ENCODE measurements at regions not wholly inside any gene's neighbourhood (a gene's known extent, or its start where the extent isn't known, plus 50 kb on each side); places are given as distances from the start of the nearest gene placed in this dataset.
"Not testable (repeated sequence)": the region's sequence is repeated elsewhere in the genome, so short reads cannot be mapped to it uniquely, and the experiment has no call there.

GRCh38 chr6:12348530-12349511 is 58.7 kb downstream of the EDN1 start:
- ChIA-PET CTCF (no interaction called here), POLR2A (no interaction called here)

- ChIA-PET CTCF (no interaction called here), POLR2A (no interaction called here)
Measured at GRCh38 chr6:12350644-12351170, 60.5 kb downstream of the EDN1 start.

DNA sequence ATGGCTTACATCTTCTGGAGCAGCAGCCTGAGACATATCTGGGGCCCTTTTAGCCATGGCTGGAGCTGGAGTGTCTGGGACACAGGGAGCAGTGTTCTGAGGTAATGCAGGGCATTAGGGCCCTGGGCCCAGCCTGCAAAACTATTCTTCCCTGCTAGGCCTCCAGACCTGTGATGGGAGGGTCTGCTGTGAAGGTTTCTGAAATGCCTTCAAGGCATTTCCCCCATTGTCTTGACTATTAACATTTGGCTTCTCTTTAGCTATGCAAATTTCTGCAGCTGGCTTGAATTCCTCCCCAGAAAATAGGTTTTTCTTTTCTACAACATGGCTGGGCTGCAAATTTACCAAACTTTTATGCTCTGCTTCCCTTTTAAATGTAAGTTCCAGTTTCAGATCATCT is 61.5 kb downstream of the EDN1 start:
- POLR2A ChIA-PET = no interaction called here

DNA sequence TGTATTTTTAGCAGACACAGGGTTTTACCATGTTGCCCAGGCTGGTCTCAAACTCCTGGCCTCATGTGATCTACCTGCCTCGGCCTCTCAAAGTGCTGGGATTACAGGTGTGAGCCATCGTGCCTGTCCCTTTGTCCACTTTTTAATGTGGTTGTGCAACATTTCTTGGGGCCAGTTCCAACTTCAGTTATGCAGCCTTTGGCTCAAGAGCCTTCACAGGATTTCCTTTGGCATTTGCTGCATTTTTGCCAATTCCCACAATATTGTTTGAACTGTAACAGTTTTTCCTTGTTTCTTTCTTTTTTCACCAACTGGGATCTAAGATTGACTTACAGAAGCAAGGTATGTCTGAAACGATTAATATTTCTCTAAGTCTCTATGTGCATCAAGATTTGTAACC is 63.6 kb downstream of the EDN1 start:
- CTCF ChIA-PET = no interaction called here

More for the DNA sequence above, 61.5 kb downstream of the EDN1 start:
- CTCF ChIA-PET = no interaction called here

GRCh38 chr6:12354499-12354898 is 64.3 kb downstream of the EDN1 start:
- CTCF ChIA-PET = no interaction called here

More for the DNA sequence above, 63.6 kb downstream of the EDN1 start:
- POLR2A ChIA-PET = no interaction called here

DNA sequence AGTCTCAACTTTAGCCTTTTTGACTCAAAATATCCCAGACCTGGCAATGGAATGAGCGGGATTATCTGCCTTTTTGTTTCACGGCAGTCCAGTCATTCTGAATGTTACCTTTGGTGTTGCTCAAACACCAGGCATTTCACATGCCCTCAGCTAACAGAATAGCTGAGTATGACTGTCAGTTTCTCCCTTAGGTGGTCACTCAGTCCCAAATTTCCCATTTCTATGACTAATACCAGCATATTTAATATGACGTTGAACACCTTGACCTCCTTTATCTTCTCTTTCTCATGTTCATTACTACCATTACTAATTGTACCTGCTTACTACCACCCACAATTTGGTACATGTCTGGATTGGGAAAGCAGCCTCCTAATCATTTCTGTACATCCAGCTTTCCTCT is 65.2 kb downstream of the EDN1 start:
- ChIA-PET POLR2A (no interaction called here), CTCF (no interaction called here)

More at GRCh38 chr6:12354499-12354898, 64.3 kb downstream of the EDN1 start:
- POLR2A ChIA-PET = no interaction called here

DNA sequence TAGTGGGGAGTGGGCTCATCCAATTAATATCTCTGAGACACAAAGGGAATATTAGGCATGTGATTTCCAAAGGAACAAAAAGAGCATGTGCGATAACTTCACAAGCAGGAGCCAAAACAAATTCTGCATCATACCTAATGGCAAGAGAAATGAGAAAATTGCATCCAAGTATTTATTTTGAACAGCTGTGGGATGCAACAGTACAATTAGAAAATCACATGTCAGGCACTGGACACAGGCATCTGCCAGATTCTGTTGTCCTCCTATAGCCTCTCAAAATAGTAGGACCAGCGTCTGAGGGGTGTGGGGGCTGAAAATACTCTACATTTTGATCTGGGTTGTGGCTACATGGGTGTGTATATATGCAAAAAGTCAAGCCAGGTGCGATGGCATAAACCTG is 66.3 kb downstream of the EDN1 start:
- CTCF ChIA-PET = no interaction called here
- POLR2A ChIA-PET = no interaction called here

DNA sequence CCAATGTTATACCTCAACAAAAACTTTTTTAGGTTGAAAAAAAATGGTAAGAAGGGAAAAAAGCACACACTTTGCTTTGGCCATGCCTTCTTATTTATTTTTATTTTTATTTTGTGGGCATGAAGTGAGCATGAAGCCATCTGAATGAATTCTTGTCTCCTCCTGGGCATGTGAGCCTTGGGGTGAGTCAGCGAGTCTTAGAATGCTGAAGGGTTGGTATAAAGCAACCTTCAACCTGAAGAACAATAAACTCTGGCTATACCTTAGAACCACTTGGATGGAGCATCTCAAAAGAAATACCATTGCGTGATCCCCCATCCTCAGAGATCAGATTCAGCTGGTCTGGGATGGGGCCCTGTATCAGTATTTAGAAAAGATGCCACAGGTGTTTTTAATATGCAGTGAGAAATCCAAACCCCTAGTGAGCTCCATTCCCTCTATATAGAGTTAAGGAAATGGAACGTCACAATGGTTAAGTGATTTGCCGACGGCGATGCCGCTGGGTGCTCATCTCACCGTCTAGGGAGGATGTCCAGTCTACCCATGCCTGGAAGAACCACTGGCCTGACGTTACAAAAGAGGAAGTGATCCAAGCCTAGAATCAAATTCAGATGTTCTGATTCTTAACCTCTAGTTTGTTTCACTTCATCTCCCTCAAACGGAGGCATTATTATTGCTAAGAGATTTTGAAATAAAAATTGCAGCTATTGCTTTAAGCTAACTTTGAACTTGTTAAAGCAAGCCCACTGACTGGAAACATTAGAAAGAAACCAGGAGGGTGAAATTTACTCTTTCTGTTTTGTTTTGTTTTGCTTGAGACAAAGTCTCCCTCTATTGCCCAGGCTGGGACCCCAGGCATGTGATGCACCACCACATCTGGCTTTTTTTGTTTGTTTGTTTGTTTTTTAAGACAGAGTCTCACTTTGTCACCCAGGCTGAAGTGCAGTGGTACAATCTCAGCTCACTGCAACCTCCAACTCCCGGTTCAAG is 67.1 kb downstream of the EDN1 start:
- ChIA-PET CTCF (no interaction called here), POLR2A (no interaction called here)

DNA sequence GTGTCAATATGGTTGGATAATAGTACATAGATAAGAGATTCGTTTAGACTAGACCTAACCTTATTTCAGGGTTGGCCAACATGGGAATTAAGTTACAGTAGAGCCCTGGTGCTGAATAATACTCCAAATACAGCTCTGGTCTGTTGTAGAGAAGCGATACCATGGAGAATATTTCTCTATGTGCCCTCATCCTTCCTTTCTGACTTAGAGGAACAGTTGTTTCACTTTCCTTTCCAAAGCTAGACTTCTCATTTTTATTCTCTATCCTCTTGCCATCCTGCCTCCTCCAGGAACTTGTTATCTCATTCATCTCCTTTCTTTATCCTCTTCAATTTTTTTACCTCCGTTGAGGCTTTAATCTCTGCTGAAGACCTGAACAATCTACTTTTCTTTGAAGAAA is 68.9 kb downstream of the EDN1 start:
- POLR2A ChIA-PET = no interaction called here
- CTCF ChIA-PET = no interaction called here

- CTCF ChIA-PET = no interaction called here
- POLR2A ChIA-PET = no interaction called here
Measured at GRCh38 chr6:12361042-12361765, 71.0 kb downstream of the EDN1 start.

- CTCF ChIA-PET, POLR2A ChIA-PET: not testable (repeated sequence)
Measured at GRCh38 chr6:12363277-12363650, 73.1 kb downstream of the EDN1 start.

DNA sequence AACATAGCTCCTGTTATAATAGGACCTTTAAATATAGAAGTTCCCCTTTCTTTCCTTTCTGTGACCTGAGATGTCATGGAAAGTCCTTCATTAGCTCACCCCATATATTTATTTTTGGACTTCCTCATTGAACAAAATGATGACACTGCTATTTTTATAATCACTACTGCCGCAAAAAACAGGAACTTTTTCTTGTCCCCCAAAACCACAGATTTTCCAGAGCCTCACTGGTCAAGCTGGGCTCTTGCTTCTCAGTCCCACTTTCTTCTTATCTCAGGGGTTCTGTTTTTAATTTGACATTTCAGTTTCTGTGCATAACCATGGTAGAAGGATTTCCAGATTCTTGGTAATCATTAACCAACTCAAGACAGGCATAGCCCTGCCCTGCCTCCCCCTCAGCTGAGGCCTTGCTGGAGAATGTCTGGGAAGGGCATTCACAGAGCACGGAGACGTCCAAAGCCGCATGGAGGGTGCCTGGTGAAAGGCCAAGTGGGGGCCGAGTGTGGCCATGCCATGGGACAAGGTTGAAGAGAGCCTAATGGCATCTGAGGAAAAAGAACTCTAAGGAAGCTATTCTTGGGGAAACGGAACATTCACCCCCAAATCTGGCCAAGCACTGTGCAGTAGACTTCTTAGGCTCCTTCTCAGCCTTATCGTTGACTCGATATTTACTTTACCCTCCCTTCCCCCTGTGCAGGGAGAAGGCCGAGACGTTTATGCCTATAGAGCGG is 73.7 kb downstream of the EDN1 start:
- CTCF ChIA-PET = no interaction called here
- POLR2A ChIA-PET = no interaction called here

- ChIA-PET POLR2A (no interaction called here), CTCF (no interaction called here)
Measured at GRCh38 chr6:12364621-12365020, 74.5 kb downstream of the EDN1 start.

- POLR2A ChIA-PET = no interaction called here
Measured at GRCh38 chr6:12366731-12367130, 76.6 kb downstream of the EDN1 start.

DNA sequence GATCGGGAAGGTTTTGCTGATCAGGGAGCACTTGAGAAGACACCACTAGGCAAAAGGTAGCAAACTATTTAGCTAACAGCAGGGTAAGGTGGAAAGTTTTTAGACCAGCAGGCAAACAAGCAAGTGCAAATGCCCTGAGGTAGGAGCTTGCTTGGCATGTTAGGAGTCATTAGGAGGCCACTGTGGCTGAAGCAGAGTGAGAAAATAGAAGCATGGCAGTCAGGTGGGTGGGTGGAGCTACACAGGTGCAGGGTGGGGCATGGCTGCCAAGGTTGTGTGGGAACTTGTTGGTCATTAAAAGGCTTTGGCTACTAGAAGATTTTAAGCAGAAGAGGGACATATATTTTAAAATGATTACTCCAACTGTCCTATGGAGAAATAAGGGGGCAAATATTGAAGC is 77.3 kb downstream of the EDN1 start:
- CTCF ChIA-PET = no interaction called here

More at GRCh38 chr6:12366731-12367130, 76.6 kb downstream of the EDN1 start:
- CTCF ChIA-PET = no interaction called here

GRCh38 chr6:12369355-12369754 is 79.2 kb downstream of the EDN1 start:
- POLR2A ChIA-PET = no interaction called here
- CTCF ChIA-PET = no interaction called here

More for the DNA sequence above, 77.3 kb downstream of the EDN1 start:
- POLR2A ChIA-PET = no interaction called here

DNA sequence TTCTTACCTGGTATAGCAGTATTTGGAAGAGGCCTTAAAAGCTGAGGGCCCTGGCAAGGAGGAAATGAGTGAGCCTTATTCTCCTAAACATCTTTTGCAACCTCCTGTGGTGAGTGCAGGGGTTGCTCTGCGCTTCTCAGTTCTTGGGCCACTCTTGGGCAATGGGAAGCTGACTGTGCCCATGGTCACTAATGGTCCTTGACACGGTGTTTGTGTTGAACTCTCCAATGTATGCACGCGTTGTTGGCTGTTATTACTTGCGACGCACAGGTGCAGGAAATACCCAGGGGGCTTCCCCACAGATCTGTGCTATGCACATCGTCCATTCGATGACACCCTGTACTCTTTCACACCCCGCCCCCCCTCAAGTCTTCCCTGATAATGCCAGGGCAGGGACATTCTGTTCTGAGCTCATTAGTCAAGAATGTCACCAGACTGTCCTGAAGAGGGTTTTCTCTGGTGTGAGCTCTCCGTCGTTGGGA is 79.7 kb downstream of the EDN1 start:
- CTCF ChIA-PET = no interaction called here
- POLR2A ChIA-PET = no interaction called here

GRCh38 chr6:12371151-12371550 is 81.0 kb downstream of the EDN1 start:
- ChIA-PET POLR2A (no interaction called here), CTCF (no interaction called here)

DNA sequence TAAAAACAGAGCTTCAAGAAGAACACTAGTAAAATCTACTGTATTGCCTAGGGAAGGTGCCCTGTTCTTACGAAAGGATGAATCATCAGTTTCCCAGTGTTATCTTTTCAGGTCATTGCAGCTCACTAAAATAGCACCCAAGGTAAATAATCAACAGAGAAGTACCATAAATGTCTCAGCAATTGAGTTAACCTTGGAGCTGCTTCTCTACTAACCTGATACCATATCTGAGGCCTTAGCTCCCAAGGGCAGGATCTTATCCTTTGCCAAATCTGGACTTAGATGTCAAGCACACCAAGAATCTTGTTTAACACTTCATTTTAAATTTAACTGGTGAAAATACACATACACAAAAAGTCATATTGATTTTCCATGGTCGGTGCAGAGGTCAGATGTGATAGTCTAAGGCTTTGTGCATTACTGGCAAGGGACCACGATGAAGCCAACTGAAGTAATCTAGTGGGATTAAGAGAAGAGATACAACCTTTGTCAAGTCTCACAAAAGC is 81.5 kb downstream of the EDN1 start:
- POLR2A ChIA-PET = no interaction called here
- CTCF ChIA-PET = no interaction called here
